ENCODE measurements at regions not wholly inside any gene's neighbourhood (a gene's known extent, or its start where the extent isn't known, plus 50 kb on each side); places are given as distances from the start of the nearest gene placed in this dataset.

DNA sequence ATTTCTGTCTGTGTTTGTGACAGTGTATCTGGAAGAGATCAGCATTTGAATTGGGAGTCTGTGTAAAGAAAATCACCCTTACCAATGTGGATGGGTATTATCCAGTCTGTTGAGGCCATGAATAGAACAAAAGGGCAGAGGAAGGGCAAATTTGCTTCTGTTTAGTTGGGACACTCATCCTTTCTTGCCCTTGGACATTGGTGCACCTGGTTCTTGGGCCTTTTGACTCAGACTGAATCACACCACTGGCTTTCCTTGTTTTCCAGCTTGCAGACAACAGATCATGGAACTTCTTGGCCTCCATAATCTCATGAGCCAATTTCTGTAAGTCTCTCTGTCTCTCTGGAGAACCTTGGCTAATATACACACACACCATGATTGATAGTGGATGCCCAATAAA, 164.4 kb upstream of the SGO1 start:
- in situ Hi-C loops (cut with HindIII; ENCODE audit: low pct_unique_long_range_greater_than_20kb, low sequenced_read_pairs) (no loop called here), intact Hi-C loops (cut with micrococcal nuclease; ENCODE audit: unreplicated experiment) (no loop called here)
- no peak for TF ChIP-seq POLR2AphosphoS5 (IDR thresholded peaks at IDR 0.05; ENCODE audit: low read depth, low read length)
- TF ChIP-seq TCF7L2 (IDR thresholded peaks at IDR 0.05; ENCODE audit: low read depth, low read length), result no peak
- TF ChIP-seq SIN3A (IDR thresholded peaks at IDR 0.05; ENCODE audit: borderline replicate concordance, insufficient read depth, low read depth, low read length), result no peak
- TF ChIP-seq, protein P1, sequence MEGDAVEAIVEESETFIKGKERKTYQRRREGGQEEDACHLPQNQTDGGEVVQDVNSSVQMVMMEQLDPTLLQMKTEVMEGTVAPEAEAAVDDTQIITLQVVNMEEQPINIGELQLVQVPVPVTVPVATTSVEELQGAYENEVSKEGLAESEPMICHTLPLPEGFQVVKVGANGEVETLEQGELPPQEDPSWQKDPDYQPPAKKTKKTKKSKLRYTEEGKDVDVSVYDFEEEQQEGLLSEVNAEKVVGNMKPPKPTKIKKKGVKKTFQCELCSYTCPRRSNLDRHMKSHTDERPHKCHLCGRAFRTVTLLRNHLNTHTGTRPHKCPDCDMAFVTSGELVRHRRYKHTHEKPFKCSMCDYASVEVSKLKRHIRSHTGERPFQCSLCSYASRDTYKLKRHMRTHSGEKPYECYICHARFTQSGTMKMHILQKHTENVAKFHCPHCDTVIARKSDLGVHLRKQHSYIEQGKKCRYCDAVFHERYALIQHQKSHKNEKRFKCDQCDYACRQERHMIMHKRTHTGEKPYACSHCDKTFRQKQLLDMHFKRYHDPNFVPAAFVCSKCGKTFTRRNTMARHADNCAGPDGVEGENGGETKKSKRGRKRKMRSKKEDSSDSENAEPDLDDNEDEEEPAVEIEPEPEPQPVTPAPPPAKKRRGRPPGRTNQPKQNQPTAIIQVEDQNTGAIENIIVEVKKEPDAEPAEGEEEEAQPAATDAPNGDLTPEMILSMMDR (IDR thresholded peaks at IDR 0.05), result no peak
- TF ChIP-seq, protein P2, sequence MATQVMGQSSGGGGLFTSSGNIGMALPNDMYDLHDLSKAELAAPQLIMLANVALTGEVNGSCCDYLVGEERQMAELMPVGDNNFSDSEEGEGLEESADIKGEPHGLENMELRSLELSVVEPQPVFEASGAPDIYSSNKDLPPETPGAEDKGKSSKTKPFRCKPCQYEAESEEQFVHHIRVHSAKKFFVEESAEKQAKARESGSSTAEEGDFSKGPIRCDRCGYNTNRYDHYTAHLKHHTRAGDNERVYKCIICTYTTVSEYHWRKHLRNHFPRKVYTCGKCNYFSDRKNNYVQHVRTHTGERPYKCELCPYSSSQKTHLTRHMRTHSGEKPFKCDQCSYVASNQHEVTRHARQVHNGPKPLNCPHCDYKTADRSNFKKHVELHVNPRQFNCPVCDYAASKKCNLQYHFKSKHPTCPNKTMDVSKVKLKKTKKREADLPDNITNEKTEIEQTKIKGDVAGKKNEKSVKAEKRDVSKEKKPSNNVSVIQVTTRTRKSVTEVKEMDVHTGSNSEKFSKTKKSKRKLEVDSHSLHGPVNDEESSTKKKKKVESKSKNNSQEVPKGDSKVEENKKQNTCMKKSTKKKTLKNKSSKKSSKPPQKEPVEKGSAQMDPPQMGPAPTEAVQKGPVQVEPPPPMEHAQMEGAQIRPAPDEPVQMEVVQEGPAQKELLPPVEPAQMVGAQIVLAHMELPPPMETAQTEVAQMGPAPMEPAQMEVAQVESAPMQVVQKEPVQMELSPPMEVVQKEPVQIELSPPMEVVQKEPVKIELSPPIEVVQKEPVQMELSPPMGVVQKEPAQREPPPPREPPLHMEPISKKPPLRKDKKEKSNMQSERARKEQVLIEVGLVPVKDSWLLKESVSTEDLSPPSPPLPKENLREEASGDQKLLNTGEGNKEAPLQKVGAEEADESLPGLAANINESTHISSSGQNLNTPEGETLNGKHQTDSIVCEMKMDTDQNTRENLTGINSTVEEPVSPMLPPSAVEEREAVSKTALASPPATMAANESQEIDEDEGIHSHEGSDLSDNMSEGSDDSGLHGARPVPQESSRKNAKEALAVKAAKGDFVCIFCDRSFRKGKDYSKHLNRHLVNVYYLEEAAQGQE (IDR thresholded peaks at IDR 0.05; ENCODE audit: insufficient read depth in 1 of 2, low read depth in 2 of 2, low read length in 1 of 2), result no peak
- Histone ChIP-seq H3K27ac (ENCODE audit: low read length) (no peak overlapping the region), H3K9me3 (ENCODE audit: control insufficient read depth, insufficient read depth, low read depth, low read length) (no peaks in the 10 kb centered on the region), H3K4me3 (ENCODE audit: low read depth in 2 of 2, low read length in 2 of 2) (no peak overlapping the region), H3K4me1 (ENCODE audit: control insufficient read depth, insufficient read depth, low read length) (no peaks in the 10 kb centered on the region), H3K27me3 (ENCODE audit: control insufficient read depth, insufficient read depth, low read length) (no peaks in the 10 kb centered on the region), H3K36me3 (ENCODE audit: control insufficient read depth, insufficient read depth, low read length) (no peaks in the 10 kb centered on the region)
- no peak for ATAC-seq
- no peak for DNase-seq (ENCODE audit: low read depth, low spot score)
- ChIA-PET CTCF (no interaction called here), POLR2A (no interaction called here)
- no TSS peak for BruUV-seq (replicated peaks)

DNA sequence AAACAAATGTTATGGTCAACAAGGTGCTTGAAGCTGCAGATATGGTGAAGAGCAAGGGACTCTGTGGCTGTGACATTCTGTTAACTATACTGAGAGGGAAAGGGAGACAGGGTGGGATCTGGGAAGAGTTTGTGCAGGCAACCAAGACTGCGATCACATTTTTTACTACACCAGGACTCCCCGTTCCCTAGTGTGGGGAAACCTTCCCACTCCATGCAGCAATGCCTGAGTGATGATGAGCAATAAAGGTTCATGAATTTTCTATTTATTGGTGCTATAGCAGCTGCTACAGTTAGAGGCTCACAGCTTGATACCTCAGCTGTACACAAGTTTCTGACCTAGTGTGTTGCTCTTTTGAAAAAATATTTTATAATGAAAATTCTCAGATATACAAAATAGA, 160.9 kb upstream of the SGO1 start:
- Histone ChIP-seq H3K36me3 (ENCODE audit: control insufficient read depth, insufficient read depth, low read length) (no peaks in the 10 kb centered on the region), H3K27me3 (ENCODE audit: control insufficient read depth, insufficient read depth, low read length) (no peaks in the 10 kb centered on the region), H3K4me3 (ENCODE audit: low read depth in 2 of 2, low read length in 2 of 2) (no peak overlapping the region), H3K27ac (ENCODE audit: low read length) (no peak overlapping the region), H3K4me1 (ENCODE audit: control insufficient read depth, insufficient read depth, low read length) (no peaks in the 10 kb centered on the region), H3K9me3 (ENCODE audit: control insufficient read depth, insufficient read depth, low read depth, low read length) (no peaks in the 10 kb centered on the region)
- DNase-seq (ENCODE audit: low read depth, low spot score), result no peak
- CTCF ChIA-PET, result no interaction called here
- in situ Hi-C loops (cut with HindIII; ENCODE audit: low pct_unique_long_range_greater_than_20kb, low sequenced_read_pairs), result no loop called here
- intact Hi-C loops (cut with micrococcal nuclease; ENCODE audit: unreplicated experiment), result loop anchor here (10.0 kb wide), 1 partner anchor 1768 kb away; no protein-coding TSS in a partner anchor
- TF ChIP-seq, protein P1 (IDR thresholded peaks at IDR 0.05), result no peak
- BruUV-seq (replicated peaks), result no TSS peak
- ATAC-seq, result no peak
- POLR2A ChIA-PET, result no interaction called here

DNA sequence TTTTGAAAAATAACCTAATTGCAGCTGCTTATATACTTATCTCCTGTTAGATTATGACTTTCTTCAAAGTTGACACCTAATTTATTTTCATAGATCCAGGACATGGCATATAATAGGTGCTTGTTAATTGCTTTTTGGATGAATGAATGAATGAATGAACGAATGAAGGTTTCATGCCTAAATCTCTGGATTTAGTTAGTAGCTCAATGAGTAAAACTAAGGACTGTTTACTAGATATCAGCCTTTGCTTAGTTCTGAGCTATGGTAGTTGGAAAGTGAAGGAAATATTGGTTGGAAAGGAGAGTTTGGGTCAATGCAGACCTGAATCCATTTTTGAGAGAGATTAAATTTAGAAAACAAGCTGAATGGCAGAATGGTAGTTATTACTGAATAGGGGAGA, 160.4 kb upstream of the SGO1 start:
- in situ Hi-C loops (cut with HindIII; ENCODE audit: low pct_unique_long_range_greater_than_20kb, low sequenced_read_pairs), result no loop called here
- DNase-seq (ENCODE audit: low read depth, low spot score) (no peak), ATAC-seq (no peak)
- H3K4me3 ChIP-seq (ENCODE audit: low read depth in 2 of 2, low read length in 2 of 2), result no peak overlapping the region
- H3K9me3 ChIP-seq (ENCODE audit: control insufficient read depth, insufficient read depth, low read depth, low read length), result no peaks in the 10 kb centered on the region
- H3K36me3 ChIP-seq (ENCODE audit: control insufficient read depth, insufficient read depth, low read length), result no peaks in the 10 kb centered on the region
- no peaks in the 10 kb centered on the region for H3K4me1 ChIP-seq (ENCODE audit: control insufficient read depth, insufficient read depth, low read length)
- no peak overlapping the region for H3K27ac ChIP-seq (ENCODE audit: low read length)
- no peaks in the 10 kb centered on the region for H3K27me3 ChIP-seq (ENCODE audit: control insufficient read depth, insufficient read depth, low read length)
- intact Hi-C loops (cut with micrococcal nuclease; ENCODE audit: unreplicated experiment), result loop anchor here (10.0 kb wide), 1 partner anchor 1768 kb away; no protein-coding TSS in a partner anchor
- TF ChIP-seq SIN3A (IDR thresholded peaks at IDR 0.05; ENCODE audit: borderline replicate concordance, insufficient read depth, low read depth, low read length) (no peak), TCF7L2 (IDR thresholded peaks at IDR 0.05; ENCODE audit: low read depth, low read length) (no peak), POLR2AphosphoS5 (IDR thresholded peaks at IDR 0.05; ENCODE audit: low read depth, low read length) (no peak)
- TF ChIP-seq, protein P1 (IDR thresholded peaks at IDR 0.05), result no peak
- ChIA-PET CTCF (no interaction called here), POLR2A (no interaction called here)
- no TSS peak for BruUV-seq (replicated peaks)

All from Panc1 (cell line).